ENCODE measurements at regions not wholly inside any gene's neighbourhood (a gene's known extent, or its start where the extent isn't known, plus 50 kb on each side); places are given as distances from the start of the nearest gene placed in this dataset.

GRCh38 chr15:47186075-47186474 is 531.2 kb upstream of the SEMA6D start:
- no peaks in the 10 kb centered on the region for H3K36me3 ChIP-seq (ENCODE audit: control insufficient read depth in 4 of 4, insufficient read depth in 4 of 4, low read length in 3 of 4)
- WGBS (ENCODE audit: insufficient coverage): 100% methylated on average over 1 of the region's 3 CpGs
- DNase-seq: no peak
- H3K9me3 ChIP-seq (ENCODE audit: control extremely low read depth in 1 of 5, control insufficient read depth in 4 of 5, insufficient read depth in 2 of 5, low read depth in 1 of 5, low read length in 4 of 5): peaks cover 0 to 3% (median 0%) of the 10 kb centered on the region in 5 experiments
- CTCF ChIA-PET: interaction anchor here (1.9 to 2.8 kb wide), 2 partner anchors 10 kb away, joined by 7 to 10 read pairs; no protein-coding TSS in a partner anchor
- H3K4me1 ChIP-seq (ENCODE audit: control extremely low read depth in 1 of 4, control insufficient read depth in 4 of 4, insufficient read depth in 4 of 4, low read length in 3 of 4): peaks cover 0 to 20% (median 14%) of the 10 kb centered on the region in 4 experiments
- POLR2A ChIA-PET: no interaction called here
- no peak overlapping the region for H3K27ac ChIP-seq (ENCODE audit: insufficient read depth in 1 of 2, low read depth in 1 of 2, low read length in 2 of 2, poor library complexity in 1 of 2, severe bottlenecking in 2 of 2)
- no peak overlapping the region for H3K4me3 ChIP-seq (ENCODE audit: control insufficient read depth in 1 of 7, extremely low read depth in 1 of 7, insufficient read depth in 4 of 7, low read depth in 2 of 7, low read length in 6 of 7)
- peaks cover 18 to 65% (median 33%) of the 10 kb centered on the region in 5 experiments for H3K27me3 ChIP-seq (replicated peaks in 2 of 5; ENCODE audit: control insufficient read depth in 4 of 5, insufficient read depth in 5 of 5, low read length in 4 of 5)

- Histone ChIP-seq H3K27ac (ENCODE audit: insufficient read depth in 1 of 2, low read depth in 1 of 2, low read length in 2 of 2, poor library complexity in 1 of 2, severe bottlenecking in 2 of 2) (no peak overlapping the region), H3K9me3 (ENCODE audit: control extremely low read depth in 1 of 5, control insufficient read depth in 4 of 5, insufficient read depth in 2 of 5, low read depth in 1 of 5, low read length in 4 of 5) (no peaks in the 10 kb centered on the region), H3K4me1 (ENCODE audit: control extremely low read depth in 1 of 4, control insufficient read depth in 4 of 4, insufficient read depth in 4 of 4, low read length in 3 of 4) (peaks cover 0 to 16% (median 11%) of the 10 kb centered on the region in 4 experiments), H3K36me3 (ENCODE audit: control insufficient read depth in 4 of 4, insufficient read depth in 4 of 4, low read length in 3 of 4) (no peaks in the 10 kb centered on the region), H3K4me3 (ENCODE audit: control insufficient read depth in 1 of 7, extremely low read depth in 1 of 7, insufficient read depth in 4 of 7, low read depth in 2 of 7, low read length in 6 of 7) (no peak overlapping the region), H3K27me3 (replicated peaks in 2 of 5; ENCODE audit: control insufficient read depth in 4 of 5, insufficient read depth in 5 of 5, low read length in 4 of 5) (peaks cover 8 to 41% (median 18%) of the 10 kb centered on the region in 5 experiments)
- CTCF ChIA-PET: interaction anchor here (1.7 to 2.8 kb wide), 3 partner anchors 8 to 896 kb away, joined by 3 to 10 read pairs (median 7); no protein-coding TSS in a partner anchor
- POLR2A ChIA-PET: no interaction called here
- no CpG with 5 or more reads among the region's 1 CpG for WGBS (ENCODE audit: insufficient coverage)
- no peak for DNase-seq
These were observed 528.4 kb upstream of the SEMA6D start for GRCh38 chr15:47188758-47189507.

GRCh38 chr15:47194718-47195117 is 522.6 kb upstream of the SEMA6D start:
- Histone ChIP-seq H3K4me1 (ENCODE audit: control extremely low read depth in 1 of 4, control insufficient read depth in 4 of 4, insufficient read depth in 4 of 4, low read length in 3 of 4) (no peaks in the 10 kb centered on the region), H3K36me3 (ENCODE audit: control insufficient read depth in 4 of 4, insufficient read depth in 4 of 4, low read length in 3 of 4) (no peaks in the 10 kb centered on the region), H3K9me3 (ENCODE audit: control extremely low read depth in 1 of 5, control insufficient read depth in 4 of 5, insufficient read depth in 2 of 5, low read depth in 1 of 5, low read length in 4 of 5) (no peaks in the 10 kb centered on the region), H3K4me3 (ENCODE audit: control insufficient read depth in 1 of 7, extremely low read depth in 1 of 7, insufficient read depth in 4 of 7, low read depth in 2 of 7, low read length in 6 of 7) (no peak overlapping the region), H3K27me3 (replicated peaks in 2 of 5; ENCODE audit: control insufficient read depth in 4 of 5, insufficient read depth in 5 of 5, low read length in 4 of 5) (peaks cover 0 to 6% (median 2%) of the 10 kb centered on the region in 5 experiments), H3K27ac (ENCODE audit: insufficient read depth in 1 of 2, low read depth in 1 of 2, low read length in 2 of 2, poor library complexity in 1 of 2, severe bottlenecking in 2 of 2) (no peak overlapping the region)
- CTCF ChIA-PET: interaction anchor here (1.1 to 4.7 kb wide), 2 partner anchors 793 to 1158 kb away, joined by 3 to 43 read pairs; no protein-coding TSS in a partner anchor
- peak; percentile 15 to 39 (median 36) for DNase-seq
- POLR2A ChIA-PET: no interaction called here
- no CpG with 5 or more reads among the region's 2 CpGs for WGBS (ENCODE audit: insufficient coverage)

GRCh38 chr15:47196048-47196447 is 521.3 kb upstream of the SEMA6D start:
- H3K27me3 ChIP-seq (replicated peaks in 2 of 5; ENCODE audit: control insufficient read depth in 4 of 5, insufficient read depth in 5 of 5, low read length in 4 of 5): peaks cover 0 to 6% (median 2%) of the 10 kb centered on the region in 5 experiments
- WGBS (ENCODE audit: insufficient coverage): 0% methylated on average over 4 of the region's 4 CpGs
- DNase-seq: peak; percentile 75 to 87 (median 85)
- CTCF ChIA-PET: interaction anchor here (0.7 to 4.7 kb wide), 16 partner anchors 9 to 1090 kb away, joined by 3 to 43 read pairs (median 4); no protein-coding TSS in a partner anchor
- no peaks in the 10 kb centered on the region for H3K36me3 ChIP-seq (ENCODE audit: control insufficient read depth in 4 of 4, insufficient read depth in 4 of 4, low read length in 3 of 4)
- no peak overlapping the region for H3K4me3 ChIP-seq (ENCODE audit: control insufficient read depth in 1 of 7, extremely low read depth in 1 of 7, insufficient read depth in 4 of 7, low read depth in 2 of 7, low read length in 6 of 7)
- H3K27ac ChIP-seq (ENCODE audit: insufficient read depth in 1 of 2, low read depth in 1 of 2, low read length in 2 of 2, poor library complexity in 1 of 2, severe bottlenecking in 2 of 2): no peak overlapping the region
- POLR2A ChIA-PET: no interaction called here
- H3K4me1 ChIP-seq (ENCODE audit: control extremely low read depth in 1 of 4, control insufficient read depth in 4 of 4, insufficient read depth in 4 of 4, low read length in 3 of 4): no peaks in the 10 kb centered on the region
- H3K9me3 ChIP-seq (ENCODE audit: control extremely low read depth in 1 of 5, control insufficient read depth in 4 of 5, insufficient read depth in 2 of 5, low read depth in 1 of 5, low read length in 4 of 5): no peaks in the 10 kb centered on the region

GRCh38 chr15:47203993-47204392 is 513.3 kb upstream of the SEMA6D start:
- Histone ChIP-seq H3K4me1 (ENCODE audit: control extremely low read depth in 1 of 4, control insufficient read depth in 4 of 4, insufficient read depth in 4 of 4, low read length in 3 of 4) (no peaks in the 10 kb centered on the region), H3K27me3 (replicated peaks in 2 of 5; ENCODE audit: control insufficient read depth in 4 of 5, insufficient read depth in 5 of 5, low read length in 4 of 5) (peaks cover 0 to 2% (median 0%) of the 10 kb centered on the region in 5 experiments), H3K4me3 (ENCODE audit: control insufficient read depth in 1 of 7, extremely low read depth in 1 of 7, insufficient read depth in 4 of 7, low read depth in 2 of 7, low read length in 6 of 7) (no peak overlapping the region), H3K36me3 (ENCODE audit: control insufficient read depth in 4 of 4, insufficient read depth in 4 of 4, low read length in 3 of 4) (no peaks in the 10 kb centered on the region), H3K9me3 (ENCODE audit: control extremely low read depth in 1 of 5, control insufficient read depth in 4 of 5, insufficient read depth in 2 of 5, low read depth in 1 of 5, low read length in 4 of 5) (no peaks in the 10 kb centered on the region), H3K27ac (ENCODE audit: insufficient read depth in 1 of 2, low read depth in 1 of 2, low read length in 2 of 2, poor library complexity in 1 of 2, severe bottlenecking in 2 of 2) (no peak overlapping the region)
- ChIA-PET CTCF (interaction anchor here (2.2 kb wide), 1 partner anchor 8 kb away, joined by 10 read pairs; no protein-coding TSS in a partner anchor), POLR2A (no interaction called here)
- DNase-seq: no peak
- 100% methylated on average over 1 of the region's 1 CpG for WGBS (ENCODE audit: insufficient coverage)

- H3K27ac ChIP-seq (ENCODE audit: insufficient read depth in 1 of 2, low read depth in 1 of 2, low read length in 2 of 2, poor library complexity in 1 of 2, severe bottlenecking in 2 of 2): no peak overlapping the region
- no peaks in the 10 kb centered on the region for H3K27me3 ChIP-seq (replicated peaks in 2 of 5; ENCODE audit: control insufficient read depth in 4 of 5, insufficient read depth in 5 of 5, low read length in 4 of 5)
- ChIA-PET CTCF (no interaction called here), POLR2A (no interaction called here)
- H3K4me1 ChIP-seq (ENCODE audit: control extremely low read depth in 1 of 4, control insufficient read depth in 4 of 4, insufficient read depth in 4 of 4, low read length in 3 of 4): no peaks in the 10 kb centered on the region
- no peak overlapping the region for H3K4me3 ChIP-seq (ENCODE audit: control insufficient read depth in 1 of 7, extremely low read depth in 1 of 7, insufficient read depth in 4 of 7, low read depth in 2 of 7, low read length in 6 of 7)
- no peak for DNase-seq
- no peaks in the 10 kb centered on the region for H3K36me3 ChIP-seq (ENCODE audit: control insufficient read depth in 4 of 4, insufficient read depth in 4 of 4, low read length in 3 of 4)
- no peaks in the 10 kb centered on the region for H3K9me3 ChIP-seq (ENCODE audit: control extremely low read depth in 1 of 5, control insufficient read depth in 4 of 5, insufficient read depth in 2 of 5, low read depth in 1 of 5, low read length in 4 of 5)
- 93% methylated on average over 7 of the region's 7 CpGs for WGBS (ENCODE audit: insufficient coverage)
These were observed 510.8 kb upstream of the SEMA6D start for GRCh38 chr15:47206358-47206978.

- no peak for DNase-seq
- Histone ChIP-seq H3K4me3 (ENCODE audit: control insufficient read depth in 1 of 7, extremely low read depth in 1 of 7, insufficient read depth in 4 of 7, low read depth in 2 of 7, low read length in 6 of 7) (no peak overlapping the region), H3K4me1 (ENCODE audit: control extremely low read depth in 1 of 4, control insufficient read depth in 4 of 4, insufficient read depth in 4 of 4, low read length in 3 of 4) (no peaks in the 10 kb centered on the region), H3K9me3 (ENCODE audit: control extremely low read depth in 1 of 5, control insufficient read depth in 4 of 5, insufficient read depth in 2 of 5, low read depth in 1 of 5, low read length in 4 of 5) (no peaks in the 10 kb centered on the region), H3K27me3 (replicated peaks in 2 of 5; ENCODE audit: control insufficient read depth in 4 of 5, insufficient read depth in 5 of 5, low read length in 4 of 5) (peaks cover 0 to 2% (median 0%) of the 10 kb centered on the region in 5 experiments), H3K36me3 (ENCODE audit: control insufficient read depth in 4 of 4, insufficient read depth in 4 of 4, low read length in 3 of 4) (no peaks in the 10 kb centered on the region), H3K27ac (ENCODE audit: insufficient read depth in 1 of 2, low read depth in 1 of 2, low read length in 2 of 2, poor library complexity in 1 of 2, severe bottlenecking in 2 of 2) (no peak overlapping the region)
- ChIA-PET POLR2A (no interaction called here), CTCF (no interaction called here)
- WGBS (ENCODE audit: insufficient coverage): no CpG with 5 or more reads among the region's 3 CpGs
These were observed 507.7 kb upstream of the SEMA6D start for GRCh38 chr15:47209591-47209990.

Data from common myeloid progenitor, CD34-positive (primary cell).